Coronary artery (tissue), 2 donors: ENCODE measurements at regions not wholly inside any gene's neighbourhood (a gene's known extent, or its start where the extent isn't known, plus 50 kb on each side); places are given as distances from the start of the nearest gene placed in this dataset.

Source experiments
- DNase-seq: peaks from one replicate; pipeline ENCODE4 v3.0.0-alpha.2; 2017; ENCODE audit warnings: low spot score
- H3K27ac ChIP-seq, 2 donors: fragments of 200-600 bp; sonication (generic); one replicate each; pipeline ENCODE4 v1.5.1; 2016 to 2019
- H3K4me3 ChIP-seq: fragments of 200-600 bp; sonication (generic); 2 replicates; pipeline ENCODE4 v1.5.1; 2016; ENCODE audit warnings: mild to moderate bottlenecking, moderate library complexity
- TF ChIP-seq, protein P1 (sequence below): fragments of 200-600 bp; sonication (generic); IDR thresholded peaks from one replicate; pipeline ENCODE4 v1.5.1; 2019; ENCODE audit warnings: antibody characterized with exemption

GRCh38 chr5:44661851-44662250 lies 146.9 kb upstream of the MRPS30 start:
- no peak for DNase-seq
- TF ChIP-seq, protein P1, sequence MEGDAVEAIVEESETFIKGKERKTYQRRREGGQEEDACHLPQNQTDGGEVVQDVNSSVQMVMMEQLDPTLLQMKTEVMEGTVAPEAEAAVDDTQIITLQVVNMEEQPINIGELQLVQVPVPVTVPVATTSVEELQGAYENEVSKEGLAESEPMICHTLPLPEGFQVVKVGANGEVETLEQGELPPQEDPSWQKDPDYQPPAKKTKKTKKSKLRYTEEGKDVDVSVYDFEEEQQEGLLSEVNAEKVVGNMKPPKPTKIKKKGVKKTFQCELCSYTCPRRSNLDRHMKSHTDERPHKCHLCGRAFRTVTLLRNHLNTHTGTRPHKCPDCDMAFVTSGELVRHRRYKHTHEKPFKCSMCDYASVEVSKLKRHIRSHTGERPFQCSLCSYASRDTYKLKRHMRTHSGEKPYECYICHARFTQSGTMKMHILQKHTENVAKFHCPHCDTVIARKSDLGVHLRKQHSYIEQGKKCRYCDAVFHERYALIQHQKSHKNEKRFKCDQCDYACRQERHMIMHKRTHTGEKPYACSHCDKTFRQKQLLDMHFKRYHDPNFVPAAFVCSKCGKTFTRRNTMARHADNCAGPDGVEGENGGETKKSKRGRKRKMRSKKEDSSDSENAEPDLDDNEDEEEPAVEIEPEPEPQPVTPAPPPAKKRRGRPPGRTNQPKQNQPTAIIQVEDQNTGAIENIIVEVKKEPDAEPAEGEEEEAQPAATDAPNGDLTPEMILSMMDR, result no peak
- Histone ChIP-seq H3K4me3 (no peak overlapping the region), H3K27ac (no peak overlapping the region)

- TF ChIP-seq, protein P1, result no peak
These were observed 148.5 kb upstream of the MRPS30 start for GRCh38 chr5:44660251-44660650.

GRCh38 chr5:44659334-44659733 lies 149.4 kb upstream of the MRPS30 start:
- H3K4me3 ChIP-seq, result no peak overlapping the region
- no peak for DNase-seq
- H3K27ac ChIP-seq, result no peak overlapping the region
- TF ChIP-seq, protein P1, result no peak

More at GRCh38 chr5:44660251-44660650, 148.5 kb upstream of the MRPS30 start:
- no peak overlapping the region for H3K27ac ChIP-seq
- H3K4me3 ChIP-seq, result no peak overlapping the region
- DNase-seq, result no peak

DNA sequence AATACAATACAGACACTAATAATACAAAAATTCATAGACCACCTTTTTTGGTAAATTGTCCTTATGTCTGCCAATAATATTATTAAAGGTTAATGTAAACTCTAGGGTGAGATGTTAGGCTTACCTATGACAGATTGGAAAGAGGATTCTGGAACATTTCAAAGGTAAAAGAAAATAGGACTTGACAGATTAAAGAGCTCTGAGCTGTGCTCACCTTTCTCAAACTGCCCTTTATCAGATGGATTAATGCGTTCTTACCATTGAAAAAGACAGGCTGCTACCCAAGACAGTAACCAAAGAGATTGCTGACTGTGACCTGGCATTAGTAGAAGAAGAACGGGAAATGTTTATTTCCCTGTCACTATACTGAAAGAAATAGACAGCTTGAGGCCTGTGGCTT lies 156.1 kb upstream of the MRPS30 start:
- Histone ChIP-seq H3K27ac (no peak overlapping the region), H3K4me3 (no peak overlapping the region)
- no peak for DNase-seq
- TF ChIP-seq, protein P1, result no peak

DNA sequence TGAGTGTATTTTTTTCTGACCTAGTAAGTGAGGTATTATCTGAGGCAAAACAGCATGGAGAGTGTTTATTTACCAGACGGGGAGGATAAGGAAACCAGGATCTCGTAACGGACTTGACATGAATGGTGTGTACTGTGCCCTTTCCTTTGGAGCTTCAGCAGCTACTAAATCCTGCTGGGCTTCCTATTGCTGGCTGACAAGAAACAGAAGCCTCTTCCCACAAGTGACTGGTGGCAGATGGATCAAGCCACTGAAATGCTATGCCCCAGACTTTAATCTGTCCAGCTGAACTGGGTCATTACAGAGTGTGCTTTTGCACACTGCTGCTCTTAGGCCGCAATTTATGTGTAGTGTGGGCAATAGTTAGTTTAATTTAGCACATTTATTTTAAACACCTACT lies 162.7 kb upstream of the MRPS30 start:
- TF ChIP-seq, protein P1, result no peak
- Histone ChIP-seq H3K27ac (no peak overlapping the region), H3K4me3 (no peak overlapping the region)
- DNase-seq, result no peak

DNA sequence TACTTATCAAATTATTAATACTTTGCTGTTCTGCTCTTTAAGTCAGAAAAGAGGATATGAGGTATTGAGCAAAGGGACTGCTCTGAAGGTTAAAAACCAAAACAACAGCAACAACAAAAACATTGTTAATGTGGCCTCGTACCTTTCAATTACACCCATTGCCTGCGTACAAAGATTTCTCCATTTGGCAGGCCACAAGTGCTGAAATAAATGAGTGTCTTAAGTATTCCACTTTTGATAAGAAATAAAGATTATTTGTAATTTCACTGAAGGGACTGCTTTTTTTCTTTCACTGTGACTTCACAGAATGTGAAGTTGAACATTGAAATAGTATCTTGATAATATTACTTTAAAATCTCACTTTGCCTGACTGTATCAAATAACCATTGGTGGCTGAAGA lies 163.2 kb upstream of the MRPS30 start:
- H3K4me3 ChIP-seq, result no peak overlapping the region
- TF ChIP-seq, protein P1, result no peak
- H3K27ac ChIP-seq, result no peak overlapping the region
- DNase-seq, result no peak

DNA sequence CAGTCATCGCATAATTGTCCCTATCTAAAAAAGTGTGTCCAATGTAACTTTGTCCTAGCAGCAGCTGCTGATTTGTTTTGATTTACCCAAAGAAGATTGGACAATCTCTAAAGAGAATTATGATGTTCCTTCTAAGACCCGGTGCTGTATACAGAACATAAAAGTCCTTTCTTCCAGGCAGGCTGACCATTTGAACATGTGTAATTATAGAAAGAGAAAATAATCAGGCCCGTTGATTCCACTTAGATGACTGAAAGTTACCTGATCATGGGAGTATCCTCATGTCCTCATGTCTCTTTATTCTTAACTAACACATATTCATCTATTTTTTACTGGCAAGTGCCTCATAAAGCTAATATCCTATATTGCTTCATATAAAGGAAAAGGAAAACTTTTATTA lies 164.1 kb upstream of the MRPS30 start:
- H3K27ac ChIP-seq, result no peak overlapping the region
- no peak for DNase-seq
- TF ChIP-seq, protein P1, result no peak
- H3K4me3 ChIP-seq, result no peak overlapping the region
